ENCODE measurements at regions not wholly inside any gene's neighbourhood (a gene's known extent, or its start where the extent isn't known, plus 50 kb on each side); places are given as distances from the start of the nearest gene placed in this dataset.

DNA sequence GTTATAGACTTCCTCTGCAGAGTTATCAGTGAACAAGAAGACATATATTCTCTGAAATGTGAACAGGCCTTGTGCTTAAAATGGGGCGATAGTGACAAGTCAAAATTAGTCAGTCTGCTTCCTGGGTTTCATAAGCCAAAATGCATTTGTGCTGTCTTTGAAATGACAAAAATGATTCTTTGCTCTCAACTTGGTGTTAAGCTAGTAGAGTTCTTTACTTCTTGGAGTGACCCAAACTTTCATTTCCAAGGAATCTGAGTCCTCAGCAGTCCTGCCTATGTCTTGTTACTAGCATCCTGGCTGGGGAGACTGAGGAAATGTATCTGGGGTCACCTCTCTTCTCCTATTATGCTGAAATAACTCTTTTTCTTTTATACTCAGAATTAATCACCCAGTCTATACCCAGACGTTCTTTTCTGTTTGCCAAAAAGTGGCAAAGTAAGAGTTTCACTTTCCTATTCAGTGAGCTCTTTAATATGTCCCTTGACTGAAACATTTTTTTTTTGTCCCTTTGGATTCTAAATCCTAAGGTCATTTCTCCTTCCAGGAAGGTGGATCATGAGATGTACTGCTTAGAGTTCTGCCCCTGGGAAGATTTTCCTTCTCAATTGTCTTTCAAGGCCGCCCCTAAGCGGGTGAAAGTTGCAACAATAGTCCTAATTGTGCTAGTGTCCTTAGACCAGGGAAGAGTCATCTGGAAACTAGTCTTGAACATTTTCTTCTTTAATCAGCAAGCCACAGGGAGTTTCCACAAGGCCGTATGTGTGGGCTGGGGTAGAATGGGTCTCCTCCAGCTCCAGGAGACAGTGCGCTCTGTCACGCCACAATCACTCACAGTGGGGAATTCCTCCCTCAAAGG is 53.0 kb upstream of the RDX start:
- TF ChIP-seq POLR2A (IDR thresholded peaks at IDR 0.05) = no peak
- TF ChIP-seq, protein P1, sequence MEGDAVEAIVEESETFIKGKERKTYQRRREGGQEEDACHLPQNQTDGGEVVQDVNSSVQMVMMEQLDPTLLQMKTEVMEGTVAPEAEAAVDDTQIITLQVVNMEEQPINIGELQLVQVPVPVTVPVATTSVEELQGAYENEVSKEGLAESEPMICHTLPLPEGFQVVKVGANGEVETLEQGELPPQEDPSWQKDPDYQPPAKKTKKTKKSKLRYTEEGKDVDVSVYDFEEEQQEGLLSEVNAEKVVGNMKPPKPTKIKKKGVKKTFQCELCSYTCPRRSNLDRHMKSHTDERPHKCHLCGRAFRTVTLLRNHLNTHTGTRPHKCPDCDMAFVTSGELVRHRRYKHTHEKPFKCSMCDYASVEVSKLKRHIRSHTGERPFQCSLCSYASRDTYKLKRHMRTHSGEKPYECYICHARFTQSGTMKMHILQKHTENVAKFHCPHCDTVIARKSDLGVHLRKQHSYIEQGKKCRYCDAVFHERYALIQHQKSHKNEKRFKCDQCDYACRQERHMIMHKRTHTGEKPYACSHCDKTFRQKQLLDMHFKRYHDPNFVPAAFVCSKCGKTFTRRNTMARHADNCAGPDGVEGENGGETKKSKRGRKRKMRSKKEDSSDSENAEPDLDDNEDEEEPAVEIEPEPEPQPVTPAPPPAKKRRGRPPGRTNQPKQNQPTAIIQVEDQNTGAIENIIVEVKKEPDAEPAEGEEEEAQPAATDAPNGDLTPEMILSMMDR (IDR thresholded peaks at IDR 0.05) = no peak
